OCI-LY7 (cell line): ENCODE measurements at regions not wholly inside any gene's neighbourhood (a gene's known extent, or its start where the extent isn't known, plus 50 kb on each side); places are given as distances from the start of the nearest gene placed in this dataset.

Experiments used
- CTCF ChIP-seq: fragments of 200-600 bp; sonication (generic); conservative IDR thresholded peaks from 2 replicates; pipeline ENCODE4 v1.5.1; 2014; ENCODE audit warnings: mild to moderate bottlenecking, antibody characterized with exemption, low read length, moderate library complexity, mixed read lengths
- EZH2phosphoT487 ChIP-seq: fragments of 200-600 bp; sonication (generic); IDR thresholded peaks from 2 replicates; pipeline ENCODE4 v1.6.1; 2018; ENCODE audit warnings: low read depth, borderline replicate concordance, mild to moderate bottlenecking, mixed run types, antibody characterized with exemption, low read length, moderate library complexity, mixed read lengths

GRCh38 chr14:31951638-31951964 lies 125.5 kb upstream of the ARHGAP5 start:
- TF ChIP-seq CTCF, result no peak
- no peak for TF ChIP-seq EZH2phosphoT487
